HS-5 (cell line): ENCODE measurements at regions not wholly inside any gene's neighbourhood (a gene's known extent, or its start where the extent isn't known, plus 50 kb on each side); places are given as distances from the start of the nearest gene placed in this dataset.

Experiments used
- DNase-seq: peaks from one replicate; pipeline ENCODE4 v3.0.0-alpha.2; 2012; ENCODE audit warnings: low read depth

GRCh38 chr20:24059174-24059573 is 70.6 kb upstream of the GGTLC1 start:
- no peak for DNase-seq

- DNase-seq = no peak
These were observed 67.9 kb upstream of the GGTLC1 start for GRCh38 chr20:24056491-24056890.

- DNase-seq = no peak
These were observed 64.2 kb upstream of the GGTLC1 start for GRCh38 chr20:24052599-24053275.

DNA sequence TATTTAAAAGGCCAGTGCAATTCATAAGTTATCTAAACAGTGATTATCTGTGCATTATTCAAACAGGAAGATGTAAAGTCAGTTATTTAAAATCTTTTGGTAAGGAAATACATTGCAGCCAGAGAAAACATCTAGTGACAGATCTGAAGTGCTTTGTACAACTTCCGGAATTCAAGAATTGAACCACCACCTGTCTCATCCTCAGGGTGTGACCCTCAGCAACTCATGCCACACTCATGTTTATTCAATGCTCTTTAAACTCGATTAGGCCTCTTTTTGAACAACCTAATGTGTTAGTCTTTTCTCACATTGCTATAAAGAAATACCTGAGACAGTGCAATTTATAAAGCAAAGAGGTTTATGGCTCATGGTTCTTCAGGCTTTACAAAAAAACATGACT is 62.6 kb upstream of the GGTLC1 start:
- DNase-seq = no peak

- DNase-seq = no peak
These were observed 61.5 kb upstream of the GGTLC1 start for GRCh38 chr20:24050119-24050518.

- no peak for DNase-seq
These were observed 60.5 kb upstream of the GGTLC1 start for GRCh38 chr20:24049081-24049480.

GRCh38 chr20:24048024-24048611 is 59.5 kb upstream of the GGTLC1 start:
- no peak for DNase-seq

GRCh38 chr20:24046888-24047287 is 58.3 kb upstream of the GGTLC1 start:
- no peak for DNase-seq

DNA sequence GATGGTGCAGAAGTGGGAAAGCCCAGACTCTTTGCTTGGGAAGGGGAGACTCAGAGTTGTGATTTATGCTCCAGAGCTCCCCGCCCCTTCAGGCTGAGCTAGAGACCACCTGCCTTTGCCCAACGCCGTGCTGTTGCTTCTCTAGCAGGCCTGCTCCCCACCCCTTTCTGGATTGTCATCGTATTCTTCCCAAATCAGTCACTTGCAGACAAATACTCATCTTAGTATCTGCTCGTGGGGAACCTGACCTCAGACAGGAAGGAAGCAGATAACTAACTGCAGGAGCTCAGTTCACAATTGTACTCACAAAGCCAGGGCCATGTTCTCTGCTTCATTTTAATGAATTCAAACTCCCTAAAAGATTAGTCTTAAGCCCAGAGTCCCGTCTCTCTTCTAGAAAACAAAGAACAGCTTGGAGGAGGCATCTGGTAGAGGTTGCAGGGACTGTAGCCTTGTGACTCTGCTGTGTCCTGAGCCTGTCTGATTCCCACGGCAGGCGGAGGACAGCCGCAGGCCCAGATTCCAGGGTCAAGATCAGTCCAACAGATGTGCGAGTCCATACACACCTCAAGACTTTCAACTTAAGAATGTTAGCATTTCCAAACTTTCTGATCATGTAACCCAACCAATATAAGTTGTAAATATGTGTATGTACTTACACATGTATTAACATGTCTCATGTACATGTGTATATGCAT is 57.2 kb upstream of the GGTLC1 start:
- no peak for DNase-seq

DNA sequence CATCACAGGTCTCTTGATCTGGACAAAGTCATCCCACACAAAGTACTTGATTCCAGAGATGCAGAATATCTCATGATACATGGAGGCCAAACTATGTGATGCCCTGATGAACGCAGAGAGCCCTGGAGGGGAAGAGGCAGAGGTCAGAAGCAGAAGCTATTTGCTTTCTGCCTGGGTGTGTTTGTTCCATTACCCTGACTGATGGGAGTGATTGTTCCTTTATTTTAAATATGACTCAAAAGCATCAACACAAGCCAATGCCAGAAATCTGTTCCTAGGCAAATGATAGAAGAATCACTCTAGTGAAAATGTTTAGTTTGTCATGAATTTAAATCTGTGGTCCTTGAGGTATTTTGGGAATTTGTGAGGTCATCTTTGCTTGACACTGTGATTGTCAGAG is 54.7 kb upstream of the GGTLC1 start:
- DNase-seq = no peak

DNA sequence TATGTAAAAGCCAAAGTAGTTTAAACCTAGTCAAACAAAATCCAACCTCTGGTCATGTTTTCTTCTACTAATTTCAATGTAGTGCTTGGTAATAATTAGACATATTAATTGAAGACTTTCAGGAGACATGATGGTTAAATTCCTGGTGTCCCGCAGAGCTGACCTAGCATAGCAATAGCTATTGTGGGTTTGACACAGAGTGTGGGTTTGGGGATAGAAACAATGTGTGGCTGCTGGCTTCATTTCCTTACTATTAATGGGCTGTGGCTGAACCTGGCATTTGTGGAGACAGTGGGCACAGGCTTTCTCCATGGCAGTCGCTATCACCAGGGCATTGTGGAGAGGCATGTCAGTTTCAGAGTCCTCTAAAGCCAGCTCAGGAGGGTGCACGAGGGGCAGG is 54.1 kb upstream of the GGTLC1 start:
- DNase-seq = no peak

- no peak for DNase-seq
These were observed 52.4 kb upstream of the GGTLC1 start for GRCh38 chr20:24040896-24041459.

GRCh38 chr20:24039196-24039595 is 50.6 kb upstream of the GGTLC1 start:
- no peak for DNase-seq
